Endothelial cell of umbilical vein (primary cell): ENCODE measurements at regions not wholly inside any gene's neighbourhood (a gene's known extent, or its start where the extent isn't known, plus 50 kb on each side); places are given as distances from the start of the nearest gene placed in this dataset.

Experiments used
- BruUV-seq: library from RNA; stranded (reverse); fragments of 400-500 nt; replicated peaks from 2 replicates; lab custom pipeline; 2021; lab: Mats Ljungman, UMichigan
- CTCF ChIA-PET: fragments of 300-600, 350-600 bp; sonication (Branson Sonifier 250); formaldehyde crosslinking; loops from one replicate; lab custom pipeline; 2021; ENCODE audit warnings: antibody characterized with exemption, inconsistent platforms; lab: Charles Lee
- POLR2A ChIA-PET: fragments of 300-600, 350-600 bp; sonication (Branson Sonifier 250); formaldehyde crosslinking; loops from one replicate; lab custom pipeline; 2021; ENCODE audit warnings: antibody characterized with exemption, inconsistent platforms; lab: Charles Lee
- DNase-seq: peaks from one replicate; pipeline ENCODE4 v3.0.0-alpha.2; 2011; ENCODE audit warnings: low read depth, low spot score
- FAIRE-seq: peaks from 2 replicates; lab custom pipeline; 2011; peaks lifted over from hg19 to GRCh38; lab: Jason Lieb, UNC
- H2AFZ ChIP-seq: 2 replicates; pipeline ENCODE4 v1.6.0; 2012; ENCODE audit warnings: low read depth, low read length, control low read depth, inconsistent platforms
- H3K27ac ChIP-seq: 2 replicates; pipeline ENCODE4 v1.5.1; 2011; ENCODE audit warnings: low read depth, mild to moderate bottlenecking, control low read depth, low read length, moderate library complexity; ENCODE audit not compliant: insufficient read depth
- H3K27me3 ChIP-seq, 2 experiments: 2 replicates each; pipeline versions ENCODE4 v1.6.0 to v1.6.1; 2011; ENCODE audit warnings: low read length in 2 of 2, mixed read lengths in 1 of 2; ENCODE audit not compliant: control insufficient read depth in 2 of 2, insufficient read depth in 2 of 2
- H3K36me3 ChIP-seq, 2 experiments: 2 replicates in 1 of 2; 3 replicates in 1 of 2; pipeline ENCODE4 v1.5.1; 2011; ENCODE audit warnings: low read length in 2 of 2, mild to moderate bottlenecking in 1 of 2, moderate library complexity in 1 of 2; ENCODE audit not compliant: control insufficient read depth in 2 of 2, insufficient read depth in 2 of 2; ENCODE audit errors: extremely low read depth in 1 of 2
- H3K4me1 ChIP-seq: 3 replicates; pipeline ENCODE4 v1.5.1; 2011; ENCODE audit warnings: mild to moderate bottlenecking, low read length; ENCODE audit not compliant: control insufficient read depth, insufficient read depth; ENCODE audit errors: extremely low read depth
- H3K4me2 ChIP-seq: 2 replicates; pipeline ENCODE4 v1.6.1; 2011; ENCODE audit warnings: low read length, control low read depth, mixed read lengths; ENCODE audit not compliant: insufficient read depth
- H3K4me3 ChIP-seq, 3 experiments: fragments of 200-600 bp in 1 of 3; sonication (generic), shearing (Covaris generic) in 1 of 3; replicated peaks in 1 of 3; 2 replicates each; pipeline ENCODE4 v1.5.1; 2011 to 2016; ENCODE audit warnings: control low read depth in 3 of 3, low read length in 3 of 3, mild to moderate bottlenecking in 2 of 3, inconsistent platforms in 1 of 3, low read depth in 1 of 3, moderate library complexity in 1 of 3; ENCODE audit not compliant: insufficient read depth in 1 of 3
- H3K79me2 ChIP-seq: 2 replicates; pipeline ENCODE4 v1.6.0; 2012; ENCODE audit warnings: low read length, inconsistent platforms; ENCODE audit not compliant: control insufficient read depth, insufficient read depth
- H3K9ac ChIP-seq: replicated peaks from 2 replicates; pipeline ENCODE3; 2011; ENCODE audit warnings: low read length, control low read depth; ENCODE audit not compliant: insufficient read depth; ENCODE audit errors: extremely low read depth
- H3K9me1 ChIP-seq: replicated peaks from 3 replicates; pipeline ENCODE4 v1.6.0; 2011; ENCODE audit warnings: mild to moderate bottlenecking, low read length; ENCODE audit not compliant: control insufficient read depth, insufficient read depth; ENCODE audit errors: extremely low read depth
- H3K9me3 ChIP-seq: replicated peaks from 2 replicates; pipeline ENCODE4 v1.5.1; 2012; ENCODE audit warnings: low read length, inconsistent platforms; ENCODE audit not compliant: control insufficient read depth, insufficient read depth
- H4K20me1 ChIP-seq: replicated peaks from 2 replicates; pipeline ENCODE3; 2011; ENCODE audit warnings: mild to moderate bottlenecking, low read length; ENCODE audit not compliant: control insufficient read depth, insufficient read depth; ENCODE audit errors: extremely low read depth
- CTCF ChIP-seq, 2 donors: IDR thresholded peaks; 1 replicate in 1 of 2; 2 replicates in 1 of 2; pipeline ENCODE4 v1.5.1; 2011; ENCODE audit warnings: low read length in 2 of 2, mild to moderate bottlenecking in 2 of 2, moderate library complexity in 2 of 2, control low read depth in 1 of 2, inconsistent platforms in 1 of 2, low read depth in 1 of 2; ENCODE audit not compliant: insufficient read depth in 1 of 2; ENCODE audit errors: extremely low read depth in 1 of 2
- EZH2 ChIP-seq: IDR thresholded peaks from 2 replicates; pipeline ENCODE4 v1.6.1; 2012; ENCODE audit warnings: borderline replicate concordance, low read depth, mild to moderate bottlenecking, moderate library complexity, low read length, inconsistent platforms; ENCODE audit not compliant: severe bottlenecking
- FOS ChIP-seq: IDR thresholded peaks from 2 replicates; pipeline ENCODE4 v1.6.1; 2011; ENCODE audit warnings: mild to moderate bottlenecking, low read length, moderate library complexity, borderline replicate concordance; ENCODE audit not compliant: insufficient read depth
- GATA2 ChIP-seq: IDR thresholded peaks from 2 replicates; pipeline ENCODE4 v1.7.0; 2011; ENCODE audit warnings: low read depth, mild to moderate bottlenecking, moderate library complexity, mixed read lengths, low read length; ENCODE audit not compliant: insufficient read length, insufficient read depth
- JUN ChIP-seq: IDR thresholded peaks from 2 replicates; pipeline ENCODE4 v1.6.1; 2011; ENCODE audit warnings: borderline replicate concordance, low read depth; ENCODE audit not compliant: insufficient read length, insufficient read depth
- MAX ChIP-seq: IDR thresholded peaks from 2 replicates; pipeline ENCODE4 v1.6.1; 2011; ENCODE audit not compliant: insufficient read depth, insufficient read length
- MYC ChIP-seq: IDR thresholded peaks from one replicate; pipeline ENCODE4 v1.6.1; 2011; ENCODE audit warnings: mild to moderate bottlenecking, low read depth, low read length
- POLR2A ChIP-seq: IDR thresholded peaks from 2 replicates; pipeline ENCODE4 v1.6.1; 2012; ENCODE audit warnings: low read depth, mild to moderate bottlenecking, control low read depth, low read length
- POLR2AphosphoS5 ChIP-seq: IDR thresholded peaks from 2 replicates; pipeline ENCODE4 v1.6.1; 2012; ENCODE audit warnings: low read depth, mild to moderate bottlenecking, control low read depth, low read length, moderate library complexity; ENCODE audit not compliant: insufficient read depth
- dilution Hi-C: fragments of 300-500 bp; cut with MboI; formaldehyde crosslinking; loops from one replicate; pipeline ENCODE4 v1.15.0; 2019; ENCODE audit warnings: low sequenced_read_pairs; ENCODE audit not compliant: extremely low pct_ligation_motif_present
- intact Hi-C: fragments of 100-400 bp; cut with micrococcal nuclease; formaldehyde crosslinking; loops from one replicate; pipeline ENCODE4 v1.10.0; 2022

GRCh38 chr16:48852951-48853350 lies 243.0 kb upstream of the N4BP1 start:
- no peaks in the 10 kb centered on the region for H3K27me3 ChIP-seq
- no peak for DNase-seq
- ChIA-PET POLR2A (no interaction called here), CTCF (no interaction called here)
- dilution Hi-C loops (no loop called here), intact Hi-C loops (no loop called here)
- no peaks in the 10 kb centered on the region for H3K4me1 ChIP-seq
- no peaks in the 10 kb centered on the region for H4K20me1 ChIP-seq
- no peak overlapping the region for H3K9ac ChIP-seq
- TF ChIP-seq MAX (no peak), CTCF (IDR thresholded peaks at IDR 0.05; ENCODE audit: extremely low read depth in 1 of 2, insufficient read depth in 1 of 2, low read depth in 1 of 2, low read length in 2 of 2) (no peak), GATA2 (no peak), POLR2AphosphoS5 (no peak)
- no peak overlapping the region for H2AFZ ChIP-seq
- H3K9me1 ChIP-seq = no peaks in the 10 kb centered on the region
- H3K9me3 ChIP-seq = peaks cover 6% of the 10 kb centered on the region
- no peak overlapping the region for H3K4me2 ChIP-seq
- FAIRE-seq = no peak
- H3K79me2 ChIP-seq = no peaks in the 10 kb centered on the region
- no peak overlapping the region for H3K4me3 ChIP-seq
- H3K27ac ChIP-seq = no peak overlapping the region
- H3K36me3 ChIP-seq = no peaks in the 10 kb centered on the region
- BruUV-seq = no TSS peak

GRCh38 chr16:48852458-48852857 lies 242.5 kb upstream of the N4BP1 start:
- H3K4me2 ChIP-seq = no peak overlapping the region
- H3K9me1 ChIP-seq = no peaks in the 10 kb centered on the region
- no peaks in the 10 kb centered on the region for H3K27me3 ChIP-seq
- ChIA-PET POLR2A (no interaction called here), CTCF (no interaction called here)
- dilution Hi-C loops (no loop called here), intact Hi-C loops (no loop called here)
- H3K79me2 ChIP-seq = no peaks in the 10 kb centered on the region
- FAIRE-seq (no peak), DNase-seq (no peak)
- H4K20me1 ChIP-seq = no peaks in the 10 kb centered on the region
- BruUV-seq = no TSS peak
- H2AFZ ChIP-seq = no peak overlapping the region
- no peak overlapping the region for H3K4me3 ChIP-seq
- H3K9ac ChIP-seq = no peak overlapping the region
- peaks cover 6% of the 10 kb centered on the region for H3K9me3 ChIP-seq
- no peaks in the 10 kb centered on the region for H3K36me3 ChIP-seq
- no peak for TF ChIP-seq FOS
- TF ChIP-seq GATA2 = no peak
- TF ChIP-seq MYC = no peak
- TF ChIP-seq MAX = no peak
- TF ChIP-seq POLR2A = no peak
- no peak for TF ChIP-seq JUN
- TF ChIP-seq EZH2 = no peak
- TF ChIP-seq POLR2AphosphoS5 = no peak
- TF ChIP-seq CTCF (IDR thresholded peaks at IDR 0.05; ENCODE audit: extremely low read depth in 1 of 2, insufficient read depth in 1 of 2, low read depth in 1 of 2, low read length in 2 of 2) = no peak
- no peaks in the 10 kb centered on the region for H3K4me1 ChIP-seq
- no peak overlapping the region for H3K27ac ChIP-seq
